Panc1 (cell line): ENCODE measurements at regions not wholly inside any gene's neighbourhood (a gene's known extent, or its start where the extent isn't known, plus 50 kb on each side); places are given as distances from the start of the nearest gene placed in this dataset.
A peak's percentile ranks its signal among the peaks of the same experiment; 100 is the strongest.

Source experiments
- ATAC-seq: fragments of 200-7000 bp; cut with Tn5 transposase; 2 replicates; pipeline ENCODE4 v1.9.1; 2020; ENCODE audit warnings: mild to moderate bottlenecking, moderate library complexity
- BruUV-seq: library from RNA; stranded (reverse); fragments of 400-500 nt; replicated peaks from 2 replicates; lab custom pipeline; 2021; lab: Mats Ljungman, UMichigan
- CTCF ChIA-PET: fragments of 300-600 bp; sonication (Branson Sonifier 250); formaldehyde crosslinking; loops from one replicate; lab custom pipeline; 2022; ENCODE audit warnings: antibody characterized with exemption; lab: Charles Lee
- POLR2A ChIA-PET: fragments of 300-600 bp; sonication (Branson Sonifier 250); formaldehyde crosslinking; loops from one replicate; lab custom pipeline; 2022; ENCODE audit warnings: antibody characterized with exemption; lab: Charles Lee
- DNase-seq: peaks from one replicate; pipeline ENCODE4 v3.0.0-alpha.2; 2010; ENCODE audit warnings: low read depth, low spot score
- H3K27ac ChIP-seq: 2 replicates; pipeline ENCODE4 v1.5.1; 2011; ENCODE audit warnings: mild to moderate bottlenecking, low read length, inconsistent platforms
- H3K27me3 ChIP-seq: fragments of 200-500 bp; sonication (Bioruptor generic); 2 replicates; pipeline ENCODE4 v1.6.0; 2014; ENCODE audit warnings: low read length, inconsistent platforms; ENCODE audit not compliant: control insufficient read depth, insufficient read depth
- H3K36me3 ChIP-seq: fragments of 200-500 bp; sonication (Bioruptor generic); 2 replicates; pipeline ENCODE4 v1.5.1; 2014; ENCODE audit warnings: inconsistent platforms, mild to moderate bottlenecking, low read length, moderate library complexity; ENCODE audit not compliant: control insufficient read depth, insufficient read depth
- H3K4me1 ChIP-seq: 2 replicates; pipeline ENCODE4 v1.5.1; 2011; ENCODE audit warnings: inconsistent platforms, mild to moderate bottlenecking, low read length, moderate library complexity; ENCODE audit not compliant: control insufficient read depth, insufficient read depth
- H3K4me3 ChIP-seq, 2 experiments: 2 replicates each; pipeline ENCODE4 v1.5.1; 2011 to 2012; ENCODE audit warnings: low read depth in 2 of 2, low read length in 2 of 2, mild to moderate bottlenecking in 2 of 2, inconsistent platforms in 1 of 2, moderate library complexity in 1 of 2
- H3K9me3 ChIP-seq: fragments of 200-500 bp; sonication (Bioruptor generic); 2 replicates; pipeline ENCODE4 v1.5.1; 2014; ENCODE audit warnings: low read depth, mild to moderate bottlenecking, inconsistent platforms, low read length, moderate library complexity; ENCODE audit not compliant: control insufficient read depth, insufficient read depth
- CTCF ChIP-seq: fragments of 450-650 bp; IDR thresholded peaks from 2 replicates; pipeline ENCODE4 v1.5.1; 2017; ENCODE audit warnings: mild to moderate bottlenecking
- POLR2AphosphoS5 ChIP-seq: IDR thresholded peaks from 2 replicates; pipeline ENCODE4 v1.6.1; 2012; ENCODE audit warnings: mild to moderate bottlenecking, low read depth, low read length, moderate library complexity
- REST ChIP-seq, 2 experiments: IDR thresholded peaks; 2 replicates each; pipeline ENCODE4 v1.6.1; 2011 to 2012; ENCODE audit warnings: low read depth in 2 of 2, control low read depth in 1 of 2, low read length in 1 of 2, mild to moderate bottlenecking in 1 of 2, moderate library complexity in 1 of 2; ENCODE audit not compliant: insufficient read depth in 1 of 2
- SIN3A ChIP-seq: IDR thresholded peaks from 2 replicates; pipeline ENCODE4 v1.6.1; 2012; ENCODE audit warnings: low read depth, mild to moderate bottlenecking, low read length, moderate library complexity, borderline replicate concordance; ENCODE audit not compliant: insufficient read depth
- TCF7L2 ChIP-seq: IDR thresholded peaks from 2 replicates; pipeline ENCODE4 v1.6.1; 2011; ENCODE audit warnings: mild to moderate bottlenecking, low read depth, low read length, inconsistent platforms
- in situ Hi-C: cut with HindIII; loops from 2 replicates; pipeline ENCODE4 v1.10.0; 2016; ENCODE audit warnings: low sequenced_read_pairs, low pct_unique_long_range_greater_than_20kb
- intact Hi-C: fragments of 100-400 bp; cut with micrococcal nuclease; formaldehyde crosslinking; loops from one replicate; pipeline ENCODE4 v1.10.0; 2022; ENCODE audit not compliant: unreplicated experiment

- no peaks in the 10 kb centered on the region for H3K36me3 ChIP-seq
- TF ChIP-seq CTCF (0 out of 2 replicates have a peak, but pooled peaks have one; percentile 3), SIN3A (no peak), POLR2AphosphoS5 (no peak)
- no peak overlapping the region for H3K27ac ChIP-seq
- intact Hi-C loops, result no loop called here
- ATAC-seq (no peak), DNase-seq (no peak)
- ChIA-PET CTCF (no interaction called here), POLR2A (no interaction called here)
- BruUV-seq, result no TSS peak
- no peaks in the 10 kb centered on the region for H3K27me3 ChIP-seq
- H3K4me3 ChIP-seq, result no peak overlapping the region
- H3K9me3 ChIP-seq, result no peaks in the 10 kb centered on the region
- in situ Hi-C loops, result no loop called here
- H3K4me1 ChIP-seq, result no peaks in the 10 kb centered on the region
Observed at GRCh38 chr2:181304011-181304844, 153.0 kb upstream of the ITGA4 start.

- Histone ChIP-seq H3K27ac (no peak overlapping the region), H3K9me3 (no peaks in the 10 kb centered on the region), H3K36me3 (no peaks in the 10 kb centered on the region), H3K27me3 (no peaks in the 10 kb centered on the region), H3K4me3 (no peak overlapping the region), H3K4me1 (no peaks in the 10 kb centered on the region)
- ATAC-seq, result no peak
- CTCF ChIA-PET, result no interaction called here
- intact Hi-C loops (no loop called here), in situ Hi-C loops (no loop called here)
- TF ChIP-seq SIN3A, result no peak
- no peak for TF ChIP-seq POLR2AphosphoS5
- TF ChIP-seq TCF7L2, result no peak
- TF ChIP-seq CTCF, result no peak
- TF ChIP-seq REST (IDR thresholded peaks at IDR 0.05; ENCODE audit: insufficient read depth in 1 of 2, low read depth in 2 of 2, low read length in 1 of 2), result no peak
- POLR2A ChIA-PET, result no interaction called here
- no TSS peak for BruUV-seq
- DNase-seq, result no peak
Observed at GRCh38 chr2:181305301-181306123, 151.7 kb upstream of the ITGA4 start.
